ENCODE measurements at regions not wholly inside any gene's neighbourhood (a gene's known extent, or its start where the extent isn't known, plus 50 kb on each side); places are given as distances from the start of the nearest gene placed in this dataset.

GRCh38 chr6:1031720-1032119 lies 280.2 kb upstream of the FOXQ1 start:
- no peak for TF ChIP-seq PAX5 (IDR thresholded peaks at IDR 0.05; ENCODE audit: borderline replicate concordance, low read depth, low read length)
- no peak for TF ChIP-seq BHLHE40 (IDR thresholded peaks at IDR 0.05; ENCODE audit: borderline replicate concordance in 1 of 2, low read depth in 2 of 2, low read length in 1 of 2)
- no peak for TF ChIP-seq POLR2A (IDR thresholded peaks at IDR 0.05; ENCODE audit: low read depth, low read length)
- TF ChIP-seq EZH2 (IDR thresholded peaks at IDR 0.05; ENCODE audit: borderline replicate concordance, control insufficient read depth, low read depth, low read length) = no peak
- TF ChIP-seq ZNF274 (IDR thresholded peaks at IDR 0.05; ENCODE audit: insufficient read depth, insufficient read length) = no peak
- no peak for TF ChIP-seq FOXK2 (IDR thresholded peaks at IDR 0.05)
- TF ChIP-seq CTCF (IDR thresholded peaks at IDR 0.05 in 2 of 3, conservative IDR thresholded peaks at IDR 0.05 in 1 of 3; ENCODE audit: control insufficient read depth in 2 of 3, extremely low read depth in 1 of 3, insufficient read depth in 1 of 3, low read depth in 3 of 3, low read length in 3 of 3) = no peak
- no peak for TF ChIP-seq ETV6 (conservative IDR thresholded peaks at IDR 0.05 in 1 of 2, IDR thresholded peaks at IDR 0.05 in 1 of 2; ENCODE audit: borderline replicate concordance in 1 of 2, low read depth in 1 of 2)
- no peak for TF ChIP-seq NFXL1 (IDR thresholded peaks at IDR 0.05; ENCODE audit: borderline replicate concordance)
- TF ChIP-seq SMC3 (IDR thresholded peaks at IDR 0.05; ENCODE audit: borderline replicate concordance, low read length) = no peak
- TF ChIP-seq NRF1 (conservative IDR thresholded peaks at IDR 0.05; ENCODE audit: low read depth, low read length) = no peak

Measured in GM12878 (cell line).